Inflammatory macrophage (primary cell): ENCODE measurements at regions not wholly inside any gene's neighbourhood (a gene's known extent, or its start where the extent isn't known, plus 50 kb on each side); places are given as distances from the start of the nearest gene placed in this dataset.

ENCODE experiments used
- DNase-seq, 2 donors: peaks; one replicate each; pipeline ENCODE4 v3.0.0-alpha.2; 2020 to 2022

- DNase-seq: no peak
These were observed 55.6 kb upstream of the CPNE8 start for GRCh38 chr12:38961012-38961411.

GRCh38 chr12:38956337-38956736 is 50.9 kb upstream of the CPNE8 start:
- DNase-seq: no peak
